Nucleus accumbens (tissue), 56 donors: ENCODE measurements at regions not wholly inside any gene's neighbourhood (a gene's known extent, or its start where the extent isn't known, plus 50 kb on each side); places are given as distances from the start of the nearest gene placed in this dataset.

Experiments used
- DNase-seq, 56 donors: peaks; one replicate each; lab custom pipeline; 2025; lab: John Stamatoyannopoulos, UW

- no peak for DNase-seq
Observed at GRCh38 chr9:82295181-82295580, 306.6 kb downstream of the SPATA31D1 start.

GRCh38 chr9:82299870-82300269 lies 311.3 kb downstream of the SPATA31D1 start:
- no peak for DNase-seq

- no peak for DNase-seq
Observed at GRCh38 chr9:82302968-82303655, 314.5 kb downstream of the SPATA31D1 start.

GRCh38 chr9:82308836-82309235 lies 320.3 kb downstream of the SPATA31D1 start:
- no peak for DNase-seq

- no peak for DNase-seq
Observed at GRCh38 chr9:82313697-82314096, 325.1 kb downstream of the SPATA31D1 start.

- DNase-seq, result no peak
Observed at GRCh38 chr9:82320566-82320965, 332.0 kb downstream of the SPATA31D1 start.

GRCh38 chr9:82325907-82326306 lies 337.3 kb downstream of the SPATA31D1 start:
- DNase-seq, result no peak

GRCh38 chr9:82327641-82328040 lies 339.1 kb downstream of the SPATA31D1 start:
- no peak for DNase-seq

- no peak for DNase-seq
Observed at GRCh38 chr9:82331079-82331478, 342.5 kb downstream of the SPATA31D1 start.

GRCh38 chr9:82332018-82332773 lies 343.6 kb downstream of the SPATA31D1 start:
- peak in 6 of 56 donors; percentile 0 to 12 (median 8) for DNase-seq

- no peak for DNase-seq
Observed at GRCh38 chr9:82332774-82333152, 344.2 kb downstream of the SPATA31D1 start.

GRCh38 chr9:82333671-82334070 lies 345.1 kb downstream of the SPATA31D1 start:
- no peak for DNase-seq

GRCh38 chr9:82334286-82334685 lies 345.7 kb downstream of the SPATA31D1 start:
- no peak for DNase-seq

- DNase-seq, result no peak
Observed at GRCh38 chr9:82337351-82337750, 348.8 kb downstream of the SPATA31D1 start.

GRCh38 chr9:82342046-82342445 lies 353.5 kb downstream of the SPATA31D1 start:
- DNase-seq, result no peak

- DNase-seq, result no peak
Observed at GRCh38 chr9:82346040-82346439, 357.5 kb downstream of the SPATA31D1 start.

GRCh38 chr9:82353631-82354278 lies 365.2 kb downstream of the SPATA31D1 start:
- DNase-seq, result no peak

- no peak for DNase-seq
Observed at GRCh38 chr9:82354279-82354659, 365.7 kb downstream of the SPATA31D1 start.

GRCh38 chr9:82356131-82356530 lies 367.6 kb downstream of the SPATA31D1 start:
- DNase-seq, result no peak

- no peak for DNase-seq
Observed at GRCh38 chr9:82356871-82357270, 368.3 kb downstream of the SPATA31D1 start.

- DNase-seq, result no peak
Observed at GRCh38 chr9:82363198-82363597, 374.6 kb downstream of the SPATA31D1 start.

- DNase-seq, result no peak
Observed at GRCh38 chr9:82363682-82364081, 375.1 kb downstream of the SPATA31D1 start.
